Body of pancreas (tissue), 4 donors: ENCODE measurements at regions not wholly inside any gene's neighbourhood (a gene's known extent, or its start where the extent isn't known, plus 50 kb on each side); places are given as distances from the start of the nearest gene placed in this dataset.

Source experiments
- CTCF ChIP-seq, 7 experiments: fragments of 450-650 bp in 4 of 7; fragments of 200-600 bp in 3 of 7; sonication (generic) in 3 of 7; IDR thresholded peaks; one replicate each; pipeline ENCODE4 v1.5.1; 2016 to 2019; ENCODE audit warnings: antibody characterized with exemption in 7 of 7
- POLR2A ChIP-seq, 3 donors: fragments of 450-650 bp; IDR thresholded peaks; one replicate each; pipeline ENCODE4 v1.6.1; 2016; ENCODE audit warnings: antibody characterized with exemption in 3 of 3, mild to moderate bottlenecking in 2 of 3

- TF ChIP-seq CTCF (IDR thresholded peaks at IDR 0.05) = no peak
- TF ChIP-seq POLR2A (IDR thresholded peaks at IDR 0.05) = no peak
Measured at GRCh38 chr12:85441741-85442140, 161.7 kb downstream of the ALX1 start.
